K562 (cell line): ENCODE measurements at regions not wholly inside any gene's neighbourhood (a gene's known extent, or its start where the extent isn't known, plus 50 kb on each side); places are given as distances from the start of the nearest gene placed in this dataset.

ENCODE experiments used
- ATAC-seq: fragments of 200-7000 bp; cut with Tn5 transposase; 3 replicates; pipeline ENCODE4 v1.9.1; 2020; ENCODE audit warnings: moderate library complexity
- BruUV-seq: library from RNA; stranded (reverse); fragments of 400-500 nt; replicated peaks from 2 replicates; lab custom pipeline; 2021; lab: Mats Ljungman, UMichigan
- CTCF ChIA-PET: fragments of 300-600 bp; formaldehyde crosslinking; extraction: SDS; loops from one replicate; lab custom pipeline; 2021; ENCODE audit warnings: low intra/inter-chr PET ratio; lab: Yijun Ruan, JAX
- POLR2A ChIA-PET: fragments of 300-600, 350-650 bp; sonication (Branson Sonifier 250); formaldehyde crosslinking; extraction: SDS; loops from one replicate; lab custom pipeline; 2021; ENCODE audit warnings: antibody characterized with exemption, inconsistent platforms; lab: Yijun Ruan, JAX
- DNase-seq, 4 experiments: peaks; one replicate each; pipeline versions ENCODE4 v3.0.0 to v3.0.0-alpha.2; 2011 to 2018; ENCODE audit warnings: low spot score in 3 of 4, mixed read lengths in 3 of 4; ENCODE audit errors: extremely low read depth in 1 of 4
- FAIRE-seq: peaks from 2 replicates; lab custom pipeline; 2011; peaks lifted over from hg19 to GRCh38; lab: Jason Lieb, UNC
- H2AFZ ChIP-seq: 2 replicates; pipeline ENCODE4 v1.6.0; 2011; ENCODE audit warnings: low read depth, low read length, control low read depth, inconsistent platforms
- H3K27ac ChIP-seq: fragments of 200-600 bp; 3 replicates; pipeline ENCODE4 v1.8.0; 2011; ENCODE audit warnings: low read depth, mild to moderate bottlenecking, control low read depth, inconsistent platforms, low read length, moderate library complexity, mixed read lengths; ENCODE audit errors: extremely low read depth
- H3K27me3 ChIP-seq, 2 experiments: fragments of 300-600 bp in 1 of 2; 2 replicates in 1 of 2; 3 replicates in 1 of 2; pipeline versions ENCODE4 v1.6.0 to v1.8.0; 2011; ENCODE audit warnings: inconsistent platforms in 2 of 2, low read length in 2 of 2, mild to moderate bottlenecking in 1 of 2, mixed read lengths in 1 of 2, moderate library complexity in 1 of 2; ENCODE audit not compliant: control insufficient read depth in 2 of 2, insufficient read depth in 2 of 2
- H3K36me3 ChIP-seq: fragments of 300-600 bp; 3 replicates; pipeline ENCODE4 v1.8.0; 2011; ENCODE audit warnings: mild to moderate bottlenecking, low read length, inconsistent platforms; ENCODE audit not compliant: control insufficient read depth, insufficient read depth
- H3K4me1 ChIP-seq, 2 experiments: fragments of 200-600 bp in 1 of 2; replicated peaks in 1 of 2; 2 replicates in 1 of 2; 3 replicates in 1 of 2; pipeline versions ENCODE4 v1.5.1 to v1.8.0; 2011; ENCODE audit warnings: inconsistent platforms in 2 of 2, low read length in 2 of 2, mild to moderate bottlenecking in 1 of 2, mixed read lengths in 1 of 2, moderate library complexity in 1 of 2; ENCODE audit not compliant: control insufficient read depth in 2 of 2, insufficient read depth in 2 of 2
- H3K4me2 ChIP-seq: 2 replicates; pipeline ENCODE4 v1.6.1; 2011; ENCODE audit warnings: low read length, control low read depth, inconsistent platforms, mixed read lengths; ENCODE audit not compliant: insufficient read depth
- H3K4me3 ChIP-seq: fragments of 200-600 bp; sonication (generic), shearing (Covaris generic); 2 replicates; pipeline ENCODE4 v1.5.1; 2016; ENCODE audit warnings: control low read depth, inconsistent platforms
- H3K79me2 ChIP-seq: fragments of 200-600 bp; 3 replicates; pipeline ENCODE4 v1.8.0; 2011; ENCODE audit warnings: low read length, inconsistent platforms; ENCODE audit not compliant: control insufficient read depth, insufficient read depth
- H3K9ac ChIP-seq, 2 experiments: 2 replicates each; pipeline versions ENCODE4 v1.6.0 to v1.6.1; 2011; ENCODE audit warnings: low read depth in 2 of 2, low read length in 2 of 2, control low read depth in 1 of 2, inconsistent platforms in 1 of 2, mild to moderate bottlenecking in 1 of 2, mixed read lengths in 1 of 2; ENCODE audit not compliant: insufficient read depth in 1 of 2
- H3K9me1 ChIP-seq: one replicate; pipeline ENCODE4 v1.6.0; 2011; ENCODE audit warnings: inconsistent platforms, mild to moderate bottlenecking, low read length, moderate library complexity; ENCODE audit not compliant: control insufficient read depth, insufficient read depth
- H3K9me3 ChIP-seq: replicated peaks from 2 replicates; pipeline ENCODE4 v1.5.1; 2011; ENCODE audit warnings: low read depth, low read length, inconsistent platforms; ENCODE audit not compliant: control insufficient read depth, insufficient read depth
- H4K20me1 ChIP-seq: replicated peaks from 2 replicates; pipeline ENCODE4 v1.6.1; 2011; ENCODE audit warnings: low read length, inconsistent platforms, mixed read lengths; ENCODE audit not compliant: control insufficient read depth, insufficient read depth
- ATF4 ChIP-seq: fragments of 450-650 bp; formaldehyde crosslinking; IDR thresholded peaks from 2 replicates; pipeline ENCODE4 v1.4.0; 2022; ENCODE audit warnings: mild to moderate bottlenecking, moderate library complexity
- CCAR2 ChIP-seq: fragments of 200-400 bp; formaldehyde crosslinking; IDR thresholded peaks from 2 replicates; pipeline ENCODE4 v1.6.1; 2017; ENCODE audit warnings: mild to moderate bottlenecking, low read depth, low read length
- CHD2 ChIP-seq: IDR thresholded peaks from 2 replicates; pipeline ENCODE4 v1.6.1; 2011; ENCODE audit warnings: low read depth, low read length
- GABPA ChIP-seq: fragments of 200-800 bp; sonication (Bioruptor generic); conservative IDR thresholded peaks from 2 replicates; pipeline ENCODE4 v1.6.1; 2016; ENCODE audit warnings: low read depth, missing genetic modification characterization, missing compliant biosample characterization
- ILF3 ChIP-seq: fragments of 450-650 bp; IDR thresholded peaks from 2 replicates; pipeline ENCODE4 v1.6.1; 2018; ENCODE audit warnings: antibody characterized with exemption, mild to moderate bottlenecking, moderate library complexity, borderline replicate concordance
- MEF2D ChIP-seq: conservative IDR thresholded peaks from 2 replicates; pipeline ENCODE4 v1.6.1; 2016; ENCODE audit warnings: low read depth, missing genetic modification characterization, missing compliant biosample characterization
- MTA3 ChIP-seq: fragments of 450-650 bp; formaldehyde crosslinking; IDR thresholded peaks from 2 replicates; pipeline ENCODE4 v1.6.1; 2017; ENCODE audit warnings: mild to moderate bottlenecking, borderline replicate concordance
- POLR2A ChIP-seq: fragments of 450-650 bp; conservative IDR thresholded peaks from 2 replicates; pipeline ENCODE4 v1.6.1; 2016
- RBM25 ChIP-seq: fragments of 200-400 bp; formaldehyde crosslinking; IDR thresholded peaks from 2 replicates; pipeline ENCODE4 v1.6.1; 2018; ENCODE audit warnings: low read length, low read depth, moderate library complexity; ENCODE audit not compliant: severe bottlenecking
- RCOR1 ChIP-seq, 2 experiments: IDR thresholded peaks; 2 replicates each; pipeline ENCODE4 v1.6.1; 2012; ENCODE audit warnings: low read depth in 2 of 2, low read length in 2 of 2, borderline replicate concordance in 1 of 2, improper control_type of control experiment in 1 of 2
- RFX5 ChIP-seq: IDR thresholded peaks from 2 replicates; pipeline ENCODE4 v1.6.1; 2011; ENCODE audit warnings: low read depth, mild to moderate bottlenecking, improper control_type of control experiment, low read length
- SLC30A9 ChIP-seq: fragments of 250-450 bp; sonication (Bioruptor Pico); IDR thresholded peaks from 2 replicates; pipeline ENCODE4 v1.8.0; 2022; ENCODE audit warnings: mild to moderate bottlenecking, moderate library complexity
- SOX6 ChIP-seq: fragments of 450-650 bp; IDR thresholded peaks from 2 replicates; pipeline ENCODE4 v1.6.1; 2014; ENCODE audit warnings: mild to moderate bottlenecking
- VEZF1 ChIP-seq: fragments of 200-800 bp; sonication (Bioruptor generic); IDR thresholded peaks from 2 replicates; pipeline ENCODE4 v1.6.1; 2017; ENCODE audit warnings: missing genetic modification characterization, missing compliant biosample characterization
- ZNF707 ChIP-seq: fragments of 250-450 bp; sonication (Bioruptor Pico); conservative IDR thresholded peaks from 2 replicates; pipeline ENCODE4 v1.8.0; 2022; ENCODE audit warnings: inconsistent platforms, mild to moderate bottlenecking, moderate library complexity
- WGBS: fragments of 100-300 bp; shearing (Covaris generic); methylation state at CpG from one replicate; pipeline ENCODE4 v1.1.6; 2016; ENCODE audit warnings: low coverage, mixed read lengths; ENCODE audit not compliant: insufficient coverage; ENCODE audit errors: missing lambda C conversion rate; 5-methylcytosine and 5-hydroxymethylcytosine counted together
- in situ Hi-C: fragments of 300-500 bp; cut with MboI; formaldehyde crosslinking; loops from 4 replicates; pipeline ENCODE4 v1.15.0; 2018; ENCODE audit warnings: inconsistent platforms, mixed read lengths
- intact Hi-C: fragments of 100-400 bp; cut with micrococcal nuclease; formaldehyde crosslinking; loops from 2 replicates; pipeline ENCODE4 v1.14.2; 2022
- TF ChIP-seq, protein P1 (sequence below): fragments of 250-450 bp; sonication (Bioruptor Pico); IDR thresholded peaks from 2 replicates; pipeline ENCODE4 v1.5.0; 2021

DNA sequence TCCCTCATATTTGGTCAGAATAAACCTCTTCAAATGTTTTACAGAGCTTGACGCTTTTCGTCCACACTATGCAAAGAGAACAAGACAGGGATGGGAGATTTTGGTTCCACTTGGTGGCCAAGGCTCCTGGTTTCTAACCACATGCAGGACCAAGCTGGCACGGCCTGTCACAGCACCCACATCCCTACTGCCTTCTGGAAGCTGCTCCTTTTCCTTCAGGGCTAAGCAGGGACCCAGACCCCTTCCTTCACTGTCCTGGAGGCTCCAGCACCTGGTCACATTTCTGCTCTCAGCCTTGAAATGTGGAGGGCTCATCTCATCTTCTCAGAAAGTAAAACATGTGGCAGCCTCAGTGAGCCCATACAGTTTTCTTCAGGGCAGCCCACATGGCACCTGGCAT is 50.4 kb upstream of the ARHGEF7 start (continued):
- TF ChIP-seq CHD2 (no peak), SOX6 (no peak)
- TF ChIP-seq, all 486 proteins: peak for 0

DNA sequence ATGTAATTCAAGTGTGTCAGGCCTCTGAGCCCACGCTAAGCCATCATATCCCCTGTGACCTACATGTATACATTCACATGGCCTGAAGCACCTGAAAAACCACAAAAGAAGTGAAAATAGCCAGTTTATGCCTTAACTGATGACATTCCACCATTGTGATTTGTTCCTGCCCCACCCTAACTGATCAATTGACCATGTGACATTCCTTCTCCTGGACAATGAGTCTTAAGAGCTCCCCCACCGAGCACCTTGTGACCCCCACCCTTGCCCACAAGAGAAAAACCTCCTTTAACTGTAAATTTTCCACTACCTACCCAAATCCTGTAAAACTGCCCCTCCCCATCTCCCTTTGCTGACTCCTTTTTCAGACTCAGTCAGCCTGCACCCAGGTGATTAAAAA is 52.1 kb upstream of the ARHGEF7 start:
- H3K4me1 ChIP-seq: peaks cover 0 to 6% of the 10 kb centered on the region in 2 experiments; a peak in 2 of 5 replicates
- TF ChIP-seq GABPA: no peak
- TF ChIP-seq RCOR1 (IDR thresholded peaks at IDR 0.05; ENCODE audit: borderline replicate concordance in 1 of 2, low read depth in 2 of 2, low read length in 2 of 2): no peak
- no peak for TF ChIP-seq RBM25
- TF ChIP-seq VEZF1 (CRISPR knock-in tag): no peak
- TF ChIP-seq POLR2A: no peak
- no peak for TF ChIP-seq CCAR2
- no peak for TF ChIP-seq SLC30A9 (CRISPR knock-in tag)
- TF ChIP-seq ZNF707: no peak
- TF ChIP-seq, protein P1, sequence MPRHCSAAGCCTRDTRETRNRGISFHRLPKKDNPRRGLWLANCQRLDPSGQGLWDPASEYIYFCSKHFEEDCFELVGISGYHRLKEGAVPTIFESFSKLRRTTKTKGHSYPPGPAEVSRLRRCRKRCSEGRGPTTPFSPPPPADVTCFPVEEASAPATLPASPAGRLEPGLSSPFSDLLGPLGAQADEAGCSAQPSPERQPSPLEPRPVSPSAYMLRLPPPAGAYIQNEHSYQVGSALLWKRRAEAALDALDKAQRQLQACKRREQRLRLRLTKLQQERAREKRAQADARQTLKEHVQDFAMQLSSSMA (CRISPR knock-in tag): no peak
- TF ChIP-seq MEF2D (tag): no peak
- no peak for TF ChIP-seq ATF4 (CRISPR knock-in tag)
- no peak for TF ChIP-seq ILF3
- no peak for TF ChIP-seq RFX5
- no peak for TF ChIP-seq MTA3
- H3K4me2 ChIP-seq: no peak overlapping the region
- H3K27me3 ChIP-seq: no peaks in the 10 kb centered on the region; a peak in 3 of 5 replicates
- no peak overlapping the region for H2AFZ ChIP-seq
- no peak overlapping the region for H3K4me3 ChIP-seq
- intact Hi-C loops (no loop called here), in situ Hi-C loops (loop anchor here (25.0 kb wide), 1 partner anchor 251 kb away; no protein-coding TSS in a partner anchor)
- H3K36me3 ChIP-seq: no peaks in the 10 kb centered on the region
- ATAC-seq: no peak
- H3K9me1 ChIP-seq: no peaks in the 10 kb centered on the region
- 0% methylated on average over 2 of the region's 2 CpGs for WGBS
- no TSS peak for BruUV-seq
- H3K79me2 ChIP-seq: no peaks in the 10 kb centered on the region
- no peak overlapping the region for H3K9ac ChIP-seq
- no peak overlapping the region for H3K27ac ChIP-seq
- no peaks in the 10 kb centered on the region for H3K9me3 ChIP-seq
- H4K20me1 ChIP-seq: no peaks in the 10 kb centered on the region
- ChIA-PET POLR2A (no interaction called here), CTCF (interaction anchor here (0.6 kb wide), 1 partner anchor 399 kb away, joined by 4 read pairs; no protein-coding TSS in a partner anchor)
- FAIRE-seq: no peak
- DNase-seq: no peak
